ENCODE measurements at regions not wholly inside any gene's neighbourhood (a gene's known extent, or its start where the extent isn't known, plus 50 kb on each side); places are given as distances from the start of the nearest gene placed in this dataset.

GRCh38 chr10:33571616-33572015 lies 237.1 kb upstream of the NRP1 start:
- H2BK5ac ChIP-seq (ENCODE audit: insufficient read length, low read length), result no peak overlapping the region
- H2BK15ac ChIP-seq (ENCODE audit: low read depth, low read length), result no peak overlapping the region
- Mint-ChIP-seq H3K36me3 (ENCODE audit: insufficient read depth in 1 of 3, low read depth in 3 of 3) (no peaks in the 10 kb centered on the region), H3K4me1 (peaks cover 4 to 11% of the 10 kb centered on the region in 2 experiments), H3K9me3 (no peaks in the 10 kb centered on the region; a peak in 2 of 5 replicates), H3K4me3 (no peak overlapping the region; a peak in 1 of 5 replicates), H3K27me3 (ENCODE audit: low read depth) (no peaks in the 10 kb centered on the region), H3K27ac (no peak overlapping the region)
- H2AFZ ChIP-seq (ENCODE audit: low read length), result no peak overlapping the region
- no peak overlapping the region for H3K23ac ChIP-seq (ENCODE audit: insufficient read length, low read depth, low read length)
- no peaks in the 10 kb centered on the region for H3K4me1 ChIP-seq (ENCODE audit: insufficient read depth, low read length)
- no peaks in the 10 kb centered on the region for H3K79me2 ChIP-seq (ENCODE audit: insufficient read depth, low read length)
- H3K27ac ChIP-seq (ENCODE audit: insufficient read length, low read depth, low read length), result no peak overlapping the region
- no peaks in the 10 kb centered on the region for H3K27me3 ChIP-seq (ENCODE audit: insufficient read depth, low read length)
- H3K23me2 ChIP-seq (ENCODE audit: insufficient read length, low read depth, low read length, poor library complexity, severe bottlenecking), result no peaks in the 10 kb centered on the region
- no peak overlapping the region for H4K5ac ChIP-seq (ENCODE audit: insufficient read length, low read depth, low read length)
- TF ChIP-seq, protein P1, sequence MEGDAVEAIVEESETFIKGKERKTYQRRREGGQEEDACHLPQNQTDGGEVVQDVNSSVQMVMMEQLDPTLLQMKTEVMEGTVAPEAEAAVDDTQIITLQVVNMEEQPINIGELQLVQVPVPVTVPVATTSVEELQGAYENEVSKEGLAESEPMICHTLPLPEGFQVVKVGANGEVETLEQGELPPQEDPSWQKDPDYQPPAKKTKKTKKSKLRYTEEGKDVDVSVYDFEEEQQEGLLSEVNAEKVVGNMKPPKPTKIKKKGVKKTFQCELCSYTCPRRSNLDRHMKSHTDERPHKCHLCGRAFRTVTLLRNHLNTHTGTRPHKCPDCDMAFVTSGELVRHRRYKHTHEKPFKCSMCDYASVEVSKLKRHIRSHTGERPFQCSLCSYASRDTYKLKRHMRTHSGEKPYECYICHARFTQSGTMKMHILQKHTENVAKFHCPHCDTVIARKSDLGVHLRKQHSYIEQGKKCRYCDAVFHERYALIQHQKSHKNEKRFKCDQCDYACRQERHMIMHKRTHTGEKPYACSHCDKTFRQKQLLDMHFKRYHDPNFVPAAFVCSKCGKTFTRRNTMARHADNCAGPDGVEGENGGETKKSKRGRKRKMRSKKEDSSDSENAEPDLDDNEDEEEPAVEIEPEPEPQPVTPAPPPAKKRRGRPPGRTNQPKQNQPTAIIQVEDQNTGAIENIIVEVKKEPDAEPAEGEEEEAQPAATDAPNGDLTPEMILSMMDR (conservative IDR thresholded peaks at IDR 0.05), result no peak
- no peak overlapping the region for H4K8ac ChIP-seq (replicated peaks; ENCODE audit: insufficient read length, low read depth, low read length)
- no peak overlapping the region for H3K4ac ChIP-seq (ENCODE audit: low read depth, low read length)
- H3K9ac ChIP-seq (ENCODE audit: extremely low read depth, insufficient read length, low read length), result no peak overlapping the region
- H3T11ph ChIP-seq (ENCODE audit: low read length), result no peak overlapping the region
- no peak overlapping the region for H2BK20ac ChIP-seq (ENCODE audit: low read depth, low read length, poor library complexity, severe bottlenecking)
- H4K91ac ChIP-seq (ENCODE audit: insufficient read length, low read depth, low read length), result no peak overlapping the region
- no peak overlapping the region for H2AK5ac ChIP-seq (ENCODE audit: insufficient read length, low read length)
- no peak overlapping the region for H3K14ac ChIP-seq (ENCODE audit: insufficient read depth, low read length)
- WGBS (ENCODE audit: extremely low coverage, insufficient read length, low lambda C conversion rate), result no CpG with 5 or more reads among the region's 1 CpG
- no peaks in the 10 kb centered on the region for H4K20me1 ChIP-seq (ENCODE audit: control insufficient read depth, insufficient read depth, insufficient read length)
- H3K18ac ChIP-seq (ENCODE audit: insufficient read length, low read depth, low read length), result no peak overlapping the region
- H2BK120ac ChIP-seq (ENCODE audit: low read depth, low read length, poor library complexity, severe bottlenecking), result no peak overlapping the region
- H3K79me1 ChIP-seq (ENCODE audit: insufficient read depth, low read depth, low read length, poor library complexity, severe bottlenecking), result no peaks in the 10 kb centered on the region
- H2BK12ac ChIP-seq (ENCODE audit: insufficient read length, low read depth, low read length), result no peak overlapping the region
- H3K4me2 ChIP-seq (ENCODE audit: insufficient read depth, insufficient read length, low read length), result no peak overlapping the region
- DNase-seq, result no peak
- no peaks in the 10 kb centered on the region for H3K9me3 ChIP-seq (ENCODE audit: control insufficient read depth, low read depth, low read length)
- H3K56ac ChIP-seq (ENCODE audit: insufficient read length, low read depth, low read length), result no peak overlapping the region

All from H9 (cell line).